Mesendoderm (in vitro differentiated cells): ENCODE measurements at regions not wholly inside any gene's neighbourhood (a gene's known extent, or its start where the extent isn't known, plus 50 kb on each side); places are given as distances from the start of the nearest gene placed in this dataset.

Experiments used
- DNase-seq: peaks from one replicate; pipeline ENCODE4 v3.0.0; 2013
- H2AK5ac ChIP-seq: 2 replicates; pipeline ENCODE4 v1.6.1; 2013; ENCODE audit warnings: low read length, inconsistent platforms
- H2BK120ac ChIP-seq: 2 replicates; pipeline ENCODE4 v1.6.1; 2013; ENCODE audit warnings: low read depth, mild to moderate bottlenecking, low read length, moderate library complexity, mixed read lengths
- H2BK15ac ChIP-seq: replicated peaks from 2 replicates; pipeline ENCODE4 v1.6.1; 2013; ENCODE audit warnings: low read depth, mild to moderate bottlenecking, moderate library complexity
- H2BK5ac ChIP-seq: 2 replicates; pipeline ENCODE4 v1.6.1; 2013; ENCODE audit warnings: low read length, inconsistent platforms
- H3K18ac ChIP-seq: 2 replicates; pipeline ENCODE4 v1.6.1; 2013; ENCODE audit warnings: mild to moderate bottlenecking, low read length, mixed read lengths
- H3K23ac ChIP-seq: one replicate; pipeline ENCODE4 v1.6.1; 2013; ENCODE audit warnings: low read length
- H3K27ac ChIP-seq: 2 replicates; pipeline ENCODE4 v1.5.1; 2013; ENCODE audit warnings: low read depth, mild to moderate bottlenecking, inconsistent platforms, low read length, moderate library complexity
- H3K27me3 ChIP-seq: 2 replicates; pipeline ENCODE4 v1.6.1; 2013; ENCODE audit warnings: low read length, control low read depth, mild to moderate bottlenecking, inconsistent platforms; ENCODE audit not compliant: insufficient read depth, poor library complexity
- H3K36me3 ChIP-seq: 2 replicates; pipeline ENCODE4 v1.6.1; 2013; ENCODE audit warnings: low read length, inconsistent platforms; ENCODE audit not compliant: control insufficient read depth, insufficient read depth
- H3K4ac ChIP-seq: one replicate; pipeline ENCODE4 v1.6.1; 2013; ENCODE audit warnings: low read depth, mild to moderate bottlenecking, low read length, moderate library complexity
- H3K4me1 ChIP-seq: 2 replicates; pipeline ENCODE4 v1.6.1; 2013; ENCODE audit warnings: low read depth, low read length, inconsistent platforms; ENCODE audit not compliant: control insufficient read depth
- H3K4me2 ChIP-seq: 2 replicates; pipeline ENCODE4 v1.6.1; 2013; ENCODE audit warnings: low read length
- H3K4me3 ChIP-seq: 2 replicates; pipeline ENCODE4 v1.5.1; 2013; ENCODE audit warnings: mild to moderate bottlenecking, low read length
- H3K56ac ChIP-seq: one replicate; pipeline ENCODE4 v1.6.1; 2013; ENCODE audit warnings: low read length
- H3K79me1 ChIP-seq: 2 replicates; pipeline ENCODE4 v1.6.1; 2013; ENCODE audit warnings: low read length, inconsistent platforms
- H3K79me2 ChIP-seq: 2 replicates; pipeline ENCODE4 v1.6.1; 2013; ENCODE audit warnings: mild to moderate bottlenecking, low read length; ENCODE audit not compliant: control insufficient read depth, insufficient read depth
- H3K9ac ChIP-seq: 2 replicates; pipeline ENCODE4 v1.6.1; 2013; ENCODE audit warnings: low read length, inconsistent platforms
- H4K5ac ChIP-seq: one replicate; pipeline ENCODE4 v1.6.1; 2013; ENCODE audit warnings: low read length
- H4K8ac ChIP-seq: one replicate; pipeline ENCODE4 v1.6.1; 2013; ENCODE audit warnings: low read depth, mild to moderate bottlenecking, control low read depth, low read length, moderate library complexity
- WGBS: extraction: QIAGEN DNeasy Blood & Tissue Kit; methylation state at CpG from one replicate; pipeline ENCODE4 v1.1.7; 2013; ENCODE audit warnings: low lambda C conversion rate, missing lambda C conversion rate; ENCODE audit not compliant: insufficient coverage; ENCODE audit errors: extremely low coverage; 5-methylcytosine and 5-hydroxymethylcytosine counted together

DNA sequence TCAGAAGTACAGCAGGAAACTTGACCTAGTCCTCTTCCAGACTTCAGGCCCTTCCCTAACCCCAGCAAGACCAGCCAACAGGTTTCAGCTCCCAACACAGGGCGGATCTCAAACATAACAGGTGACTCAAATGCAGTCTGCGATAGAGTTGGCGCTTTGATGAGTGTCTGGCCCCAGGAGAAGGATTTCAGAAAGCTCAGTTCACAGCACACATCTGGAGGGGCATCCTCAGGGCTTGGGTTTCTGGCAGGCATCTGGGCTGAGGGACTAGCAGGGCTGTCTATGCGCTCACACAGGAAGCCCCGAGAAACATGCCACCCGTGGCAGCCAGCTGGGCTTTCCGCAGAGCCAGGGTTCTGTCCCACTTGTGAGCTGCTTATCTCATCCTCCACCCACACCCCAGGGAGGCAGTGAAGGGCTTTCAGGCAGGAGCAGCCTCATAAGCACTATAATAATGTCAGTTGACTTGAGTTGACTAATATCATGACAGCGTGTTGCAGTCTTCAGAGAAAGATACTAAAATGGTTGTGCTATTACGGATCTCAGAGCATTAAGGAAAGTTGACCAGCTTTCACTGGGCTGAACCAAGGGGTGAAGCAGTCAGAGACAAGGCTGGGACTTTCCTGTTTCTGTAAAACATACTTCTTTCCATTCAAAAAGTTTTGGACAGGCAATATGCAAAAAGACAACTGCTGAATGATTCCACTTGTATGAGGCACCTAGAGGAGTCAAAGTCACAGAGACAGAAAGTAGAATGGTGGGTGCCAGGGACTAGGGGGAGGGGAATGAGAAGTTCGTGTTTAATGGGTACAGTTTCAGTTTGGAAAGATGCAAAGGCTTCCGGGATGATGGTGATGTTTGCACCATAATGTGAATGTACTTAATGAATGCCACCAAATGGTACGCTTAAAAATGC is 233.0 kb upstream of the IRF2BP2 start:
- Histone ChIP-seq H2BK15ac (no peak overlapping the region), H3K4me2 (no peak overlapping the region), H2BK120ac (no peak overlapping the region), H2BK5ac (no peak overlapping the region), H3K4me1 (no peaks in the 10 kb centered on the region), H3K18ac (no peak overlapping the region), H3K27me3 (no peaks in the 10 kb centered on the region), H2AK5ac (no peak overlapping the region), H3K79me2 (no peaks in the 10 kb centered on the region), H4K8ac (no peak overlapping the region), H3K4me3 (no peak overlapping the region), H4K5ac (no peak overlapping the region), H3K56ac (no peak overlapping the region), H3K4ac (no peak overlapping the region), H3K9ac (no peak overlapping the region), H3K27ac (no peak overlapping the region), H3K23ac (no peak overlapping the region), H3K36me3 (no peaks in the 10 kb centered on the region), H3K79me1 (no peaks in the 10 kb centered on the region)
- WGBS, result no CpG with 5 or more reads among the region's 12 CpGs
- DNase-seq, result no peak

DNA sequence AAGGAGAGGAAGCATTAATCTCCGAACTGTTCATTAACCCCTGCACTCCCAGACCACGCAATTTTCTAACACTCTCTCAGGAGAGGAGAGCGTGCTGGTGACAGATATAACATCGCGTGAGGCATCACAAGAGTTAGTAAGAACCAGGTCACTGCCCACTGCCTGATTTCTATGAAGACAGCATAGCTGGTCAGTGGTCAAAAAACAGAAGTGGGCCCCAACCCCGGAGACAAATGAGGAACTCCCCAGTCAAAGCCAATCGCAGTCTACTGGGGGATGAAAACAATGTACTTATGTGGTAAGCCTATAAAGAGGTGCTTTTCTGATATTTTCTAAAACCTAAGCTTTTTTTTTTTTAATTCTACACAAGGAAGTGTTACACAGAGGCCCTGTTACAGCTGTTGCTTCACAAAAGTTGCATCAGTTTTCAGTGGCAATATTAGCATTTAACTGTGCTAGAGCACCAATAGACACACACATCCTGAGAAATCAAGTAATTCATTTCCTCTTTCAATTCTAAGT is 231.8 kb upstream of the IRF2BP2 start:
- no CpG with 5 or more reads among the region's 7 CpGs for WGBS
- Histone ChIP-seq H2BK5ac (no peak overlapping the region), H3K9ac (no peak overlapping the region), H3K4ac (no peak overlapping the region), H3K4me2 (no peak overlapping the region), H3K27me3 (no peaks in the 10 kb centered on the region), H3K23ac (no peak overlapping the region), H3K36me3 (no peaks in the 10 kb centered on the region), H3K56ac (no peak overlapping the region), H3K18ac (no peak overlapping the region), H2BK120ac (no peak overlapping the region), H3K27ac (no peak overlapping the region), H3K79me1 (no peaks in the 10 kb centered on the region), H4K5ac (no peak overlapping the region), H2AK5ac (no peak overlapping the region), H3K4me3 (no peak overlapping the region), H3K79me2 (no peaks in the 10 kb centered on the region), H3K4me1 (no peaks in the 10 kb centered on the region), H4K8ac (no peak overlapping the region), H2BK15ac (no peak overlapping the region)
- DNase-seq, result no peak

DNA sequence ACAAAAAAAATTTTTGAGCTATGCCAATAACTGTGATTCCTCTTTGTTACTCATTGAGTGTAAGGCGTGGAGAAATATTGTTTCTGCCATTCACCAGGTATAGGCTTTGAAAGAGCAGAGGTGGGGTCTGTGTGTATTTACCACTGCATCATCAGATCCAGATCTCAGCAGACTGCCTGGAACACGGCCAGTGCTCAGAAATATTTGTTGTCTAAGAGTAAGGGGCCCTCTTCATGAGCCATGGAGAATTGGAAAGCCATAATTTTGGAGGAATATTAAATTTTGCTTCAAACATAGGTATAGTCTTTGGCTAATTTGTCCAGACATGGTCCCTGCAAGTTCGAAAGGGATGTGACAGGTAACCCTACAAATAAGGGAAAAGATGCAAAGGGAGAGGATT is 231.3 kb upstream of the IRF2BP2 start:
- no CpG with 5 or more reads among the region's 3 CpGs for WGBS
- no peak overlapping the region for H4K8ac ChIP-seq
- no peak overlapping the region for H3K4me2 ChIP-seq
- no peak overlapping the region for H2BK15ac ChIP-seq
- H4K5ac ChIP-seq, result no peak overlapping the region
- no peaks in the 10 kb centered on the region for H3K79me1 ChIP-seq
- no peak overlapping the region for H2BK120ac ChIP-seq
- no peak overlapping the region for H3K27ac ChIP-seq
- no peak overlapping the region for H3K56ac ChIP-seq
- no peak overlapping the region for H3K18ac ChIP-seq
- no peak overlapping the region for H2AK5ac ChIP-seq
- H3K4me3 ChIP-seq, result no peak overlapping the region
- no peaks in the 10 kb centered on the region for H3K79me2 ChIP-seq
- no peaks in the 10 kb centered on the region for H3K36me3 ChIP-seq
- no peak overlapping the region for H2BK5ac ChIP-seq
- no peak overlapping the region for H3K23ac ChIP-seq
- DNase-seq, result no peak
- no peak overlapping the region for H3K4ac ChIP-seq
- H3K27me3 ChIP-seq, result no peaks in the 10 kb centered on the region
- no peak overlapping the region for H3K9ac ChIP-seq
- H3K4me1 ChIP-seq, result no peaks in the 10 kb centered on the region

DNA sequence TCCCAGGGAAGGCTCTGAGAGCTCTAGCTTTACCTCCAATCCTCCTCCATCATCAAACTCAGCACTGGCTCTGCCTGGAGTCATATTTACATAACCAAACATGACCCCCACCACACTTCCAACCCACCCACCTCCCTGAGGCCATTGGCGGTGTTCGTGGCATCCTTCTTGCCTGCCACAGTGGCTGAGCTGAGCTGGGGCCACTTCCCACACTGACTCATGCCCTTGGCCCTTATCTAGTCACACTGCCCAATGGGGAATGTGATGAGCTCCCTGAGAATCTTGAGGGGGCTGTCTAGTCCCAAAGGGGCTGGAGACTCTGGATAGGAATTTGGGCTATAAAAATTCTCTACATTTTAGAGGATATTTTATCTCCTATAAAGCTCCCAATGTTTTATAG is 230.9 kb upstream of the IRF2BP2 start:
- Histone ChIP-seq H3K18ac (no peak overlapping the region), H3K27ac (no peak overlapping the region), H3K79me2 (no peaks in the 10 kb centered on the region), H3K56ac (no peak overlapping the region), H3K4ac (no peak overlapping the region), H2BK15ac (no peak overlapping the region), H3K4me3 (no peak overlapping the region), H2BK5ac (no peak overlapping the region), H3K9ac (no peak overlapping the region), H3K4me2 (no peak overlapping the region), H3K36me3 (no peaks in the 10 kb centered on the region), H3K4me1 (no peaks in the 10 kb centered on the region), H2BK120ac (no peak overlapping the region), H4K5ac (no peak overlapping the region), H3K79me1 (no peaks in the 10 kb centered on the region), H3K23ac (no peak overlapping the region), H4K8ac (no peak overlapping the region), H2AK5ac (no peak overlapping the region), H3K27me3 (no peaks in the 10 kb centered on the region)
- WGBS, result no CpG with 5 or more reads among the region's 2 CpGs
- DNase-seq, result no peak

DNA sequence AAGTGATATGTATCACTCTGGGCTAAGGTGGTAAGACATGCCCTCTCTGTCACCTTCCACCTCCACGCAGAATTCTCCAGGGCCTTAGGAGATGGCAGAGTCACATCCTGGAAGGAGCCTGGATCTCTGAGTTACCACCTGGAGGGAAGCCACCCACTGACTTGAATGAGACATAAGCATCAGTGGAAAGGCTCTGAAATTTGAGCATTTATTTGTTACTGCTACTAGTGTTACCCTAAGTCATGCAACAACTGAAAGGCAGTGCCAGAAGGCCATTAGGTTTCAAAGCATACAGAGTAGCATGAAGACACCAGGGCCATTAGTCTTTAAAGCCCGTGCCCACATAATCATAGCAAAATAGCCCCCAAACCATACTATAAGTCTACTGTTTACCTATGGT is 230.3 kb upstream of the IRF2BP2 start:
- no peak overlapping the region for H3K18ac ChIP-seq
- no peak overlapping the region for H3K4me3 ChIP-seq
- no peak overlapping the region for H3K56ac ChIP-seq
- H3K23ac ChIP-seq, result no peak overlapping the region
- no peaks in the 10 kb centered on the region for H3K79me1 ChIP-seq
- no peak overlapping the region for H2AK5ac ChIP-seq
- no CpG with 5 or more reads among the region's 2 CpGs for WGBS
- H2BK120ac ChIP-seq, result no peak overlapping the region
- no peaks in the 10 kb centered on the region for H3K4me1 ChIP-seq
- no peaks in the 10 kb centered on the region for H3K36me3 ChIP-seq
- no peak overlapping the region for H3K9ac ChIP-seq
- no peak overlapping the region for H3K27ac ChIP-seq
- H4K8ac ChIP-seq, result no peak overlapping the region
- no peaks in the 10 kb centered on the region for H3K27me3 ChIP-seq
- H4K5ac ChIP-seq, result no peak overlapping the region
- no peaks in the 10 kb centered on the region for H3K79me2 ChIP-seq
- H3K4ac ChIP-seq, result no peak overlapping the region
- no peak for DNase-seq
- no peak overlapping the region for H3K4me2 ChIP-seq
- no peak overlapping the region for H2BK5ac ChIP-seq
- no peak overlapping the region for H2BK15ac ChIP-seq
